GM12873 (cell line): ENCODE measurements at regions not wholly inside any gene's neighbourhood (a gene's known extent, or its start where the extent isn't known, plus 50 kb on each side); places are given as distances from the start of the nearest gene placed in this dataset.

Source experiments
- TF ChIP-seq, protein P1 (sequence below): IDR thresholded peaks from 2 replicates; pipeline ENCODE4 v1.5.1; 2012; ENCODE audit warnings: low read depth, mild to moderate bottlenecking, moderate library complexity, low read length, control low read depth; ENCODE audit not compliant: insufficient read depth; ENCODE audit errors: missing control alignments

GRCh38 chr16:18181028-18181427 is 155.5 kb downstream of the NPIPA8 start:
- TF ChIP-seq, protein P1, sequence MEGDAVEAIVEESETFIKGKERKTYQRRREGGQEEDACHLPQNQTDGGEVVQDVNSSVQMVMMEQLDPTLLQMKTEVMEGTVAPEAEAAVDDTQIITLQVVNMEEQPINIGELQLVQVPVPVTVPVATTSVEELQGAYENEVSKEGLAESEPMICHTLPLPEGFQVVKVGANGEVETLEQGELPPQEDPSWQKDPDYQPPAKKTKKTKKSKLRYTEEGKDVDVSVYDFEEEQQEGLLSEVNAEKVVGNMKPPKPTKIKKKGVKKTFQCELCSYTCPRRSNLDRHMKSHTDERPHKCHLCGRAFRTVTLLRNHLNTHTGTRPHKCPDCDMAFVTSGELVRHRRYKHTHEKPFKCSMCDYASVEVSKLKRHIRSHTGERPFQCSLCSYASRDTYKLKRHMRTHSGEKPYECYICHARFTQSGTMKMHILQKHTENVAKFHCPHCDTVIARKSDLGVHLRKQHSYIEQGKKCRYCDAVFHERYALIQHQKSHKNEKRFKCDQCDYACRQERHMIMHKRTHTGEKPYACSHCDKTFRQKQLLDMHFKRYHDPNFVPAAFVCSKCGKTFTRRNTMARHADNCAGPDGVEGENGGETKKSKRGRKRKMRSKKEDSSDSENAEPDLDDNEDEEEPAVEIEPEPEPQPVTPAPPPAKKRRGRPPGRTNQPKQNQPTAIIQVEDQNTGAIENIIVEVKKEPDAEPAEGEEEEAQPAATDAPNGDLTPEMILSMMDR, result peak; percentile 16

- TF ChIP-seq, protein P1, result peak; percentile 18
Observed at GRCh38 chr16:18131587-18131986, 204.9 kb downstream of the NPIPA8 start.

GRCh38 chr16:18072161-18072560 is 264.4 kb downstream of the NPIPA8 start:
- TF ChIP-seq, protein P1, result no peak

- TF ChIP-seq, protein P1, result no peak
Observed at GRCh38 chr16:18069683-18070082, 266.9 kb downstream of the NPIPA8 start.

DNA sequence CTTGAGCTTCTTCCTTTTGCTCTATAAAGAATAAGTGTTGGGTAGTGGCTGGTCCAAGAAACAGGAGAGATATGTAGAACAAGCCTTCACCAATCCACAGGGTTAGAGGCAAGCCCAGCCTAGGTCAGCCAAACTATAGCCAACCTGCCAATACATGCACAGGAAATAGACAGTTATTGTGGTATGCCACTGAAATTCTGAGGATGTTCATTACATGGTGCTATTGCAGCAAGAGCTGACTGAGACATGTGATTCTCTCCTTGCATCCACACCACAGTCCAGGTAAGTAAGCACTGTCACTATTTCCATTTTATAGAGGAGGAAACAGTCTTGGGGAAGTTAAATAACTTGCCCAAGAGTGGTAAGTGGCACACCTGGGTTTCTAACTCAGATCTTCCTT is 268.1 kb downstream of the NPIPA8 start:
- TF ChIP-seq, protein P1, result no peak

GRCh38 chr16:18062713-18063112 is 273.8 kb downstream of the NPIPA8 start:
- TF ChIP-seq, protein P1, result no peak

- TF ChIP-seq, protein P1, result no peak
Observed at GRCh38 chr16:18060351-18060750, 276.2 kb downstream of the NPIPA8 start.
